Osteoblast (primary cell): ENCODE measurements at regions not wholly inside any gene's neighbourhood (a gene's known extent, or its start where the extent isn't known, plus 50 kb on each side); places are given as distances from the start of the nearest gene placed in this dataset.

ENCODE experiments used
- DNase-seq: peaks from one replicate; pipeline ENCODE4 v3.0.0; 2011; ENCODE audit warnings: low spot score, mixed read lengths; ENCODE audit not compliant: insufficient read length; ENCODE audit errors: missing footprints
- H2AFZ ChIP-seq: 2 replicates; pipeline ENCODE4 v1.6.0; 2011; ENCODE audit warnings: mild to moderate bottlenecking, low read length
- H3K27ac ChIP-seq: 2 replicates; pipeline ENCODE4 v1.5.1; 2011; ENCODE audit warnings: mild to moderate bottlenecking, low read depth, low read length, moderate library complexity
- H3K27me3 ChIP-seq: 2 replicates; pipeline ENCODE4 v1.6.0; 2012; ENCODE audit warnings: mild to moderate bottlenecking, control low read depth, inconsistent platforms, low read length, moderate library complexity; ENCODE audit not compliant: insufficient read depth
- H3K36me3 ChIP-seq: 2 replicates; pipeline ENCODE4 v1.5.1; 2011; ENCODE audit warnings: mild to moderate bottlenecking, low read length, control low read depth, moderate library complexity; ENCODE audit not compliant: insufficient read depth
- H3K4me1 ChIP-seq: 2 replicates; pipeline ENCODE4 v1.5.1; 2011; ENCODE audit warnings: mild to moderate bottlenecking, low read length, control low read depth, moderate library complexity; ENCODE audit not compliant: insufficient read depth
- H3K4me2 ChIP-seq: 2 replicates; pipeline ENCODE4 v1.6.0; 2011; ENCODE audit warnings: mild to moderate bottlenecking, low read length; ENCODE audit not compliant: insufficient read depth
- H3K4me3 ChIP-seq: fragments of 200-600 bp; sonication (generic); 3 replicates; pipeline ENCODE4 v1.5.1; 2012; ENCODE audit warnings: mild to moderate bottlenecking, low read length, inconsistent platforms; ENCODE audit not compliant: insufficient read depth
- H3K79me2 ChIP-seq: 2 replicates; pipeline ENCODE4 v1.6.0; 2012; ENCODE audit warnings: mild to moderate bottlenecking, low read length, control low read depth, inconsistent platforms; ENCODE audit not compliant: insufficient read depth
- H3K9me3 ChIP-seq: 2 replicates; pipeline ENCODE4 v1.5.1; 2011; ENCODE audit warnings: low read depth, low read length, control low read depth
- H4K20me1 ChIP-seq: 2 replicates; pipeline ENCODE4 v1.6.0; 2012; ENCODE audit warnings: mild to moderate bottlenecking, low read length, control low read depth; ENCODE audit not compliant: insufficient read depth
- TF ChIP-seq, protein P1 (sequence below): IDR thresholded peaks from 2 replicates; pipeline ENCODE4 v1.5.1; 2011; ENCODE audit warnings: mild to moderate bottlenecking, low read depth, low read length, moderate library complexity; ENCODE audit errors: extremely low read depth

DNA sequence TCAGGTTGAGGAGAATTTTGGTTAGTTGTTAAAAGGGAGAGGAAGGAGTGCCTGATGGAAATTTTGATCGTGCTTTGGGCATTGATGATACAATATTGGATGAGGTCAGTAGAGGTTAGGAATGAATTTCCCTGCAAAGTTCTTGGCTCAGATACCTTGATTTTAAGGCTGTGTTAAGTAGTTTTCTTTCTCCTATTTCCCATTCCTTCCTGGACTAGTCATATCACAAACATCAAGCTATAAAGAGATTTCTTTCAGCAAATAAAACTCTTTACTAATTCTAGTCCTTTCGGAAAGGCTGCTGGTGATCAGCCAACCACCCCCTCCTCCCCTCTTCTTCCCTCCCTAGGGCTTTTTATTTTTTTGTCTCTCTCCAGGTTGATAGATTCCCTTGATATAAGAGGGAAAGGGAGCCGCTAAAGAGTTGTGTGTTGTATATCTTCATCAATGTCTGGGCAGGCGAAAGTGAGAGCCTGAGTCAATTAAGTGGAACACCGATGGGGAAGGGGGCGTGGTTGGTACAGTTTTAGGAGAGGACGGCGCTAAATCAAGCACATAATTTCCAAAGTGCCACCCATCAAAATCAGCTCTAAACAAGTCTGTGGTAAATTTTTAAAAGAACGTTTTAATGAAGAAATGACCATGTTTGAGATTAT is 100.1 kb upstream of the PLXNA2 start:
- no peaks in the 10 kb centered on the region for H4K20me1 ChIP-seq
- no peak for DNase-seq
- no peaks in the 10 kb centered on the region for H3K36me3 ChIP-seq

DNA sequence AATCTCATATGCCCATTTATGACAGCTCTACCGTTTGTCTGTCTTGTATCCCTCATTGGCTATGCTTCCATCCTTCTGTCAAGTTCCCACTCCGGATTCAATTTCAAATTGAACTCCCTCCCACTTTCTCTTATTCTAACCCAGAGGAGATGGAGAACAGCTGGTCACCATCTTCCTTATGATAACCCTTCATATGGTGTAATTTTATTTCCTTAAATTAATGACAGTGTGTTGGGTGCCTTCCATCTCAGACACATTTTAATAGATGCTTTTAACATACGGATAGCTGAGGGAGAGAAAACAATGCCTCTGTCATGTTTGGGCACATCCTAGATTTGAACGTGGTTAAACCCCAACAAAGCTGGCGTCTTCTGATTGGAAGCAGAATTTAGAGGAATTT is 103.0 kb upstream of the PLXNA2 start:
- H3K79me2 ChIP-seq = no peaks in the 10 kb centered on the region
- no peaks in the 10 kb centered on the region for H4K20me1 ChIP-seq
- no peaks in the 10 kb centered on the region for H3K9me3 ChIP-seq
- no peak overlapping the region for H3K4me3 ChIP-seq
- no peaks in the 10 kb centered on the region for H3K27me3 ChIP-seq
- no peaks in the 10 kb centered on the region for H3K36me3 ChIP-seq
- H3K4me2 ChIP-seq = no peak overlapping the region
- H2AFZ ChIP-seq = no peak overlapping the region
- TF ChIP-seq, protein P1, sequence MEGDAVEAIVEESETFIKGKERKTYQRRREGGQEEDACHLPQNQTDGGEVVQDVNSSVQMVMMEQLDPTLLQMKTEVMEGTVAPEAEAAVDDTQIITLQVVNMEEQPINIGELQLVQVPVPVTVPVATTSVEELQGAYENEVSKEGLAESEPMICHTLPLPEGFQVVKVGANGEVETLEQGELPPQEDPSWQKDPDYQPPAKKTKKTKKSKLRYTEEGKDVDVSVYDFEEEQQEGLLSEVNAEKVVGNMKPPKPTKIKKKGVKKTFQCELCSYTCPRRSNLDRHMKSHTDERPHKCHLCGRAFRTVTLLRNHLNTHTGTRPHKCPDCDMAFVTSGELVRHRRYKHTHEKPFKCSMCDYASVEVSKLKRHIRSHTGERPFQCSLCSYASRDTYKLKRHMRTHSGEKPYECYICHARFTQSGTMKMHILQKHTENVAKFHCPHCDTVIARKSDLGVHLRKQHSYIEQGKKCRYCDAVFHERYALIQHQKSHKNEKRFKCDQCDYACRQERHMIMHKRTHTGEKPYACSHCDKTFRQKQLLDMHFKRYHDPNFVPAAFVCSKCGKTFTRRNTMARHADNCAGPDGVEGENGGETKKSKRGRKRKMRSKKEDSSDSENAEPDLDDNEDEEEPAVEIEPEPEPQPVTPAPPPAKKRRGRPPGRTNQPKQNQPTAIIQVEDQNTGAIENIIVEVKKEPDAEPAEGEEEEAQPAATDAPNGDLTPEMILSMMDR = no peak
- H3K27ac ChIP-seq = no peak overlapping the region
- DNase-seq = no peak
- H3K4me1 ChIP-seq = no peaks in the 10 kb centered on the region

More for the DNA sequence above, 100.1 kb upstream of the PLXNA2 start:
- TF ChIP-seq, protein P1 = no peak
- no peaks in the 10 kb centered on the region for H3K4me1 ChIP-seq
- no peak overlapping the region for H3K27ac ChIP-seq
- H3K4me2 ChIP-seq = no peak overlapping the region
- H3K9me3 ChIP-seq = no peaks in the 10 kb centered on the region
- H3K79me2 ChIP-seq = no peaks in the 10 kb centered on the region
- H2AFZ ChIP-seq = no peak overlapping the region
- H3K4me3 ChIP-seq = no peak overlapping the region
- H3K27me3 ChIP-seq = no peaks in the 10 kb centered on the region

DNA sequence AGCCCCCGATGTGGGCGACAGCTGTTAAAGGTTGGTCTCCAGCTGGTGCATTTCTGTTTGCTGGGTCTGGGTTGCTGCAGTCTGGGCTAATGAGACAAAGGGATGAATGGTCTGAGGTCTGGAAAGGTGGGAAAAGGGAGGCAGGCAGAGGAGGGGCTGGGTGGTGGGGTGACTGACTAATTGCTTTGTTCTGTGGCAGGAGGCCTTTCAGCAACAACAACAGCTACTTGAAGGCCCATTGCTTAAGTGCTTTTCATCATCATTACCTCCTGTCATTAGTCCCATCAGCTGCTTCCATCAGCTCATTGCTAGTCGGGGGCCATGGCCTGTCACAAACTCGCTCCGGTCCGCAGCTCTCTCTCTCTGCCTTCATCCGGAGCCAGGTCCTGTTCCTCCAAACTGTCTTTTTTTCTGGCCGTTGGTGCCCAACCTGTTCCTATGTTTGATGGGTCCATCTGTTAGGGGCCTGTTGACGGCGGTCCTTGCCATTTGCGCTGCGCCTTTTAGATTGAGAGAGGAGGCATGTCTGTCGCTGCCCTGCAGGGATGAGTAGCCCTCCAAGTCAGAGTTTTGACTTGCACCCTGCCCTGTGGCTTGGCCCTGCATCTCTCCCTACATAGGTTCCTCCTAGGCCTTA is 105.6 kb upstream of the PLXNA2 start:
- no peaks in the 10 kb centered on the region for H3K4me1 ChIP-seq
- no peaks in the 10 kb centered on the region for H3K79me2 ChIP-seq
- H3K9me3 ChIP-seq = no peaks in the 10 kb centered on the region
- no peak overlapping the region for H3K27ac ChIP-seq
- H3K4me3 ChIP-seq = no peak overlapping the region
- H2AFZ ChIP-seq = no peak overlapping the region
- no peaks in the 10 kb centered on the region for H4K20me1 ChIP-seq
- H3K4me2 ChIP-seq = no peak overlapping the region
- no peaks in the 10 kb centered on the region for H3K36me3 ChIP-seq
- TF ChIP-seq, protein P1 = no peak
- no peaks in the 10 kb centered on the region for H3K27me3 ChIP-seq
- DNase-seq = no peak

DNA sequence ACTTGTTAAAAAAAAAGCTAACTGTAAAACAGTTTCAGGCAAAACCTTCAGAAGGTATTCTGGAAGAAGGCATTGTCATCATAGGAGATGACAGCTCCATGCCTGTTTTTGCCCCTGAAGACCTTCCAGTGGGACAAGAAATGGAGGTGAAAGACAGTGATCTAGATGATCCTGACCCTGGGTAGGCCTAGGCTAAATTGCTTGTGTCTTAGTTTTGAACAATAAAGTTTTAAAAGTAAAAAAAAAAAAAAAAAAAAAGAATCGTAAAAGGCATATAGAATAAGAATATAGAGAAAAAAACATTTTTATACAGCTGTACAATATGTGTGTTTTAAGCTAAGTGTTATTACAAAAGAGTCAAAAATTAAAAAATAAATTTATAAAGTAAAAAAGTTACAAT is 106.6 kb upstream of the PLXNA2 start:
- Histone ChIP-seq H4K20me1 (no peaks in the 10 kb centered on the region), H3K79me2 (no peaks in the 10 kb centered on the region), H3K27me3 (no peaks in the 10 kb centered on the region), H3K4me2 (no peak overlapping the region), H3K9me3 (no peaks in the 10 kb centered on the region), H2AFZ (no peak overlapping the region), H3K36me3 (no peaks in the 10 kb centered on the region), H3K4me3 (no peak overlapping the region), H3K4me1 (no peaks in the 10 kb centered on the region), H3K27ac (no peak overlapping the region)
- TF ChIP-seq, protein P1 = no peak
- no peak for DNase-seq
